ENCODE measurements at regions not wholly inside any gene's neighbourhood (a gene's known extent, or its start where the extent isn't known, plus 50 kb on each side); places are given as distances from the start of the nearest gene placed in this dataset.
"Not testable (repeated sequence)": the region's sequence is repeated elsewhere in the genome, so short reads cannot be mapped to it uniquely, and the experiment has no call there.

- no peaks in the 10 kb centered on the region for H3K9me3 ChIP-seq (ENCODE audit: low read depth, low read length)
- no peaks in the 10 kb centered on the region for H3K79me2 ChIP-seq (ENCODE audit: insufficient read depth, low read length)
- no peaks in the 10 kb centered on the region for H3K36me3 ChIP-seq (ENCODE audit: insufficient read depth, low read length)
- no peak overlapping the region for H3K4me3 ChIP-seq (ENCODE audit: insufficient read depth, low read length)
- H3K27ac ChIP-seq (ENCODE audit: low read depth, low read length) = no peak overlapping the region
- peaks cover 7% of the 10 kb centered on the region for H3K4me1 ChIP-seq (ENCODE audit: insufficient read depth, low read length)
- DNase-seq (ENCODE audit: insufficient read length, low spot score, missing footprints) = no peak
- H3K4me2 ChIP-seq (ENCODE audit: insufficient read depth, low read length) = no peak overlapping the region
- H4K20me1 ChIP-seq (ENCODE audit: insufficient read depth, low read length) = no peaks in the 10 kb centered on the region
- peaks cover 5% of the 10 kb centered on the region for H3K27me3 ChIP-seq (ENCODE audit: insufficient read depth, low read length)
- TF ChIP-seq CTCF (IDR thresholded peaks at IDR 0.05; ENCODE audit: extremely low read depth, low read depth, low read length) = no peak
- no peak overlapping the region for H2AFZ ChIP-seq (ENCODE audit: low read length)
These were observed 122.0 kb downstream of the SPP2 start for GRCh38 chr2:234172532-234172931.

- Histone ChIP-seq H4K20me1 (ENCODE audit: insufficient read depth, low read length) (no peaks in the 10 kb centered on the region), H2AFZ (ENCODE audit: low read length) (no peak overlapping the region), H3K4me3 (ENCODE audit: insufficient read depth, low read length) (no peak overlapping the region), H3K27me3 (ENCODE audit: insufficient read depth, low read length) (peaks cover 5% of the 10 kb centered on the region), H3K4me1 (ENCODE audit: insufficient read depth, low read length) (peaks cover 7% of the 10 kb centered on the region), H3K4me2 (ENCODE audit: insufficient read depth, low read length) (no peak overlapping the region), H3K79me2 (ENCODE audit: insufficient read depth, low read length) (no peaks in the 10 kb centered on the region), H3K36me3 (ENCODE audit: insufficient read depth, low read length) (no peaks in the 10 kb centered on the region), H3K9me3 (ENCODE audit: low read depth, low read length) (no peaks in the 10 kb centered on the region), H3K27ac (ENCODE audit: low read depth, low read length) (no peak overlapping the region)
- DNase-seq (ENCODE audit: insufficient read length, low spot score, missing footprints) = no peak
- no peak for TF ChIP-seq CTCF (IDR thresholded peaks at IDR 0.05; ENCODE audit: extremely low read depth, low read depth, low read length)
These were observed 121.6 kb downstream of the SPP2 start for GRCh38 chr2:234172066-234172465.

GRCh38 chr2:234171666-234172065 is 121.2 kb downstream of the SPP2 start:
- TF ChIP-seq CTCF (IDR thresholded peaks at IDR 0.05; ENCODE audit: extremely low read depth, low read depth, low read length) = no peak
- peaks cover 5% of the 10 kb centered on the region for H3K27me3 ChIP-seq (ENCODE audit: insufficient read depth, low read length)
- H3K4me2 ChIP-seq (ENCODE audit: insufficient read depth, low read length) = no peak overlapping the region
- DNase-seq (ENCODE audit: insufficient read length, low spot score, missing footprints) = no peak
- H3K79me2 ChIP-seq (ENCODE audit: insufficient read depth, low read length) = no peaks in the 10 kb centered on the region
- no peak overlapping the region for H2AFZ ChIP-seq (ENCODE audit: low read length)
- peaks cover 7% of the 10 kb centered on the region for H3K4me1 ChIP-seq (ENCODE audit: insufficient read depth, low read length)
- no peak overlapping the region for H3K27ac ChIP-seq (ENCODE audit: low read depth, low read length)
- H4K20me1 ChIP-seq (ENCODE audit: insufficient read depth, low read length) = no peaks in the 10 kb centered on the region
- H3K9me3 ChIP-seq (ENCODE audit: low read depth, low read length) = no peaks in the 10 kb centered on the region
- H3K36me3 ChIP-seq (ENCODE audit: insufficient read depth, low read length) = no peaks in the 10 kb centered on the region
- H3K4me3 ChIP-seq (ENCODE audit: insufficient read depth, low read length) = no peak overlapping the region

- Histone ChIP-seq H3K9me3 (ENCODE audit: low read depth, low read length) (no peaks in the 10 kb centered on the region), H3K79me2 (ENCODE audit: insufficient read depth, low read length) (no peaks in the 10 kb centered on the region), H3K27ac (ENCODE audit: low read depth, low read length) (no peak overlapping the region), H3K4me3 (ENCODE audit: insufficient read depth, low read length) (no peak overlapping the region), H2AFZ (ENCODE audit: low read length) (no peak overlapping the region), H3K4me1 (ENCODE audit: insufficient read depth, low read length) (peaks cover 17% of the 10 kb centered on the region), H4K20me1 (ENCODE audit: insufficient read depth, low read length) (no peaks in the 10 kb centered on the region), H3K4me2 (ENCODE audit: insufficient read depth, low read length) (no peak overlapping the region), H3K27me3 (ENCODE audit: insufficient read depth, low read length) (peaks cover 5% of the 10 kb centered on the region), H3K36me3 (ENCODE audit: insufficient read depth, low read length) (no peaks in the 10 kb centered on the region)
- no peak for DNase-seq (ENCODE audit: insufficient read length, low spot score, missing footprints)
- no peak for TF ChIP-seq CTCF (IDR thresholded peaks at IDR 0.05; ENCODE audit: extremely low read depth, low read depth, low read length)
These were observed 119.2 kb downstream of the SPP2 start for GRCh38 chr2:234169674-234170073.

GRCh38 chr2:234168605-234169570 is 118.4 kb downstream of the SPP2 start:
- H3K27me3 ChIP-seq (ENCODE audit: insufficient read depth, low read length); H3K36me3 ChIP-seq (ENCODE audit: insufficient read depth, low read length); H2AFZ ChIP-seq (ENCODE audit: low read length); H3K4me2 ChIP-seq (ENCODE audit: insufficient read depth, low read length); H3K79me2 ChIP-seq (ENCODE audit: insufficient read depth, low read length); H3K9me3 ChIP-seq (ENCODE audit: low read depth, low read length); H4K20me1 ChIP-seq (ENCODE audit: insufficient read depth, low read length); DNase-seq (ENCODE audit: insufficient read length, low spot score, missing footprints); H3K4me3 ChIP-seq (ENCODE audit: insufficient read depth, low read length); H3K27ac ChIP-seq (ENCODE audit: low read depth, low read length): not testable (repeated sequence)
- H3K4me1 ChIP-seq (ENCODE audit: insufficient read depth, low read length) = peaks cover 17% of the 10 kb centered on the region
